IMR-90 (cell line): ENCODE measurements at regions not wholly inside any gene's neighbourhood (a gene's known extent, or its start where the extent isn't known, plus 50 kb on each side); places are given as distances from the start of the nearest gene placed in this dataset.

Experiments used
- ATAC-seq: fragments of 200-7000 bp; cut with Tn5 transposase; 2 replicates; pipeline ENCODE4 v1.9.1; 2020; ENCODE audit warnings: low read depth, mild to moderate bottlenecking, moderate library complexity
- BruUV-seq: library from RNA; stranded (reverse); fragments of 400-500 nt; replicated peaks from 2 replicates; lab custom pipeline; 2021; lab: Mats Ljungman, UMichigan
- CTCF ChIA-PET: fragments of 300-600 bp; formaldehyde crosslinking; extraction: SDS; loops from one replicate; lab custom pipeline; 2021; ENCODE audit warnings: antibody characterized with exemption; lab: Yijun Ruan, JAX
- POLR2A ChIA-PET: fragments of 300-600 bp; sonication (Branson Sonifier 250); formaldehyde crosslinking; loops from one replicate; lab custom pipeline; 2022; ENCODE audit warnings: antibody characterized with exemption; ENCODE audit not compliant: unreplicated experiment; lab: Charles Lee
- DNase-seq: peaks from one replicate; pipeline ENCODE4 v3.0.0; 2013
- H2AFZ ChIP-seq: replicated peaks from 2 replicates; pipeline ENCODE3; 2013; ENCODE audit warnings: low read length, mild to moderate bottlenecking; ENCODE audit not compliant: poor library complexity
- H2AK5ac ChIP-seq: 2 replicates; pipeline ENCODE4 v1.6.1; 2013; ENCODE audit warnings: low read depth, low read length, inconsistent platforms
- H2AK9ac ChIP-seq: replicated peaks from 2 replicates; pipeline ENCODE3; 2013; ENCODE audit warnings: mild to moderate bottlenecking, low read depth, low read length, moderate library complexity; ENCODE audit not compliant: poor library complexity
- H2BK120ac ChIP-seq: 2 replicates; pipeline ENCODE4 v1.6.1; 2013; ENCODE audit warnings: low read depth, low read length, inconsistent platforms
- H2BK15ac ChIP-seq: 3 replicates; pipeline ENCODE4 v1.6.1; 2013; ENCODE audit warnings: low read depth, low read length, inconsistent platforms
- H2BK20ac ChIP-seq: 2 replicates; pipeline ENCODE4 v1.6.1; 2013; ENCODE audit warnings: low read depth, mild to moderate bottlenecking, inconsistent platforms, low read length, moderate library complexity
- H2BK5ac ChIP-seq: 2 replicates; pipeline ENCODE4 v1.6.1; 2013; ENCODE audit warnings: mild to moderate bottlenecking, low read depth, low read length, inconsistent platforms; ENCODE audit not compliant: poor library complexity, severe bottlenecking
- H3K14ac ChIP-seq: replicated peaks from 2 replicates; pipeline ENCODE4 v1.6.1; 2013; ENCODE audit warnings: low read depth, low read length, inconsistent platforms
- H3K18ac ChIP-seq: 2 replicates; pipeline ENCODE4 v1.6.1; 2013; ENCODE audit warnings: low read depth, low read length, control low read depth
- H3K23ac ChIP-seq: 2 replicates; pipeline ENCODE4 v1.6.1; 2013; ENCODE audit warnings: low read depth, low read length, inconsistent platforms
- H3K27ac ChIP-seq: 2 replicates; pipeline ENCODE4 v1.5.1; 2013; ENCODE audit warnings: mild to moderate bottlenecking, control low read depth, low read length; ENCODE audit not compliant: insufficient read depth
- H3K27me3 ChIP-seq: 2 replicates; pipeline ENCODE4 v1.6.1; 2013; ENCODE audit warnings: low read length; ENCODE audit not compliant: control insufficient read depth, insufficient read depth
- H3K36me3 ChIP-seq: 2 replicates; pipeline ENCODE4 v1.6.1; 2013; ENCODE audit warnings: low read length, mixed read lengths; ENCODE audit not compliant: control insufficient read depth, insufficient read depth
- H3K4ac ChIP-seq: 2 replicates; pipeline ENCODE4 v1.6.1; 2013; ENCODE audit warnings: low read depth, low read length, inconsistent platforms
- H3K4me1 ChIP-seq: 2 replicates; pipeline ENCODE4 v1.6.1; 2013; ENCODE audit warnings: low read length, mixed read lengths; ENCODE audit not compliant: control insufficient read depth, insufficient read depth
- H3K4me2 ChIP-seq: 2 replicates; pipeline ENCODE4 v1.6.1; 2013; ENCODE audit warnings: low read depth, mild to moderate bottlenecking, control low read depth, low read length, moderate library complexity
- H3K4me3 ChIP-seq: 2 replicates; pipeline ENCODE4 v1.5.1; 2013; ENCODE audit warnings: low read depth, mild to moderate bottlenecking, control low read depth, low read length, moderate library complexity; ENCODE audit not compliant: insufficient read depth
- H3K56ac ChIP-seq: 2 replicates; pipeline ENCODE4 v1.6.1; 2013; ENCODE audit warnings: low read length, inconsistent platforms; ENCODE audit not compliant: insufficient read depth; ENCODE audit errors: extremely low read depth
- H3K79me1 ChIP-seq, 2 experiments: 2 replicates each; pipeline ENCODE4 v1.6.1; 2013; ENCODE audit warnings: low read length in 2 of 2, inconsistent platforms in 1 of 2, low read depth in 1 of 2
- H3K9ac ChIP-seq: 2 replicates; pipeline ENCODE4 v1.6.1; 2013; ENCODE audit warnings: low read depth, low read length, control low read depth
- H3K9me1 ChIP-seq: 2 replicates; pipeline ENCODE4 v1.6.1; 2013; ENCODE audit warnings: low read length, inconsistent platforms; ENCODE audit not compliant: insufficient read depth
- H3K9me3 ChIP-seq: 2 replicates; pipeline ENCODE4 v1.6.1; 2013; ENCODE audit warnings: low read length; ENCODE audit not compliant: control insufficient read depth, insufficient read depth
- H4K20me1 ChIP-seq: 2 replicates; pipeline ENCODE4 v1.6.1; 2013; ENCODE audit warnings: low read length, inconsistent platforms; ENCODE audit not compliant: insufficient read depth
- H4K5ac ChIP-seq: 2 replicates; pipeline ENCODE4 v1.6.1; 2013; ENCODE audit warnings: mild to moderate bottlenecking, low read depth, low read length, control low read depth
- H4K8ac ChIP-seq, 2 experiments: 2 replicates each; pipeline ENCODE4 v1.6.1; 2013; ENCODE audit warnings: low read depth in 2 of 2, low read length in 2 of 2, control low read depth in 1 of 2, inconsistent platforms in 1 of 2
- H4K91ac ChIP-seq: 2 replicates; pipeline ENCODE4 v1.6.1; 2013; ENCODE audit warnings: low read depth, low read length, inconsistent platforms; ENCODE audit not compliant: insufficient read depth
- CEBPB ChIP-seq: IDR thresholded peaks from 2 replicates; pipeline ENCODE4 v1.6.1; 2012; ENCODE audit warnings: low read depth, low read length, improper control_type of control experiment
- MAFK ChIP-seq: IDR thresholded peaks from 2 replicates; pipeline ENCODE4 v1.6.1; 2012; ENCODE audit warnings: low read depth, low read length, improper control_type of control experiment
- MAZ ChIP-seq: IDR thresholded peaks from 2 replicates; pipeline ENCODE4 v1.6.1; 2012; ENCODE audit warnings: low read depth, mild to moderate bottlenecking, low read length, improper control_type of control experiment, moderate library complexity, borderline replicate concordance
- MXI1 ChIP-seq: IDR thresholded peaks from 2 replicates; pipeline ENCODE4 v1.6.1; 2012; ENCODE audit warnings: low read depth, mild to moderate bottlenecking, low read length, moderate library complexity, borderline replicate concordance
- RCOR1 ChIP-seq: IDR thresholded peaks from 2 replicates; pipeline ENCODE4 v1.6.1; 2012; ENCODE audit warnings: mild to moderate bottlenecking, low read length, improper control_type of control experiment; ENCODE audit not compliant: insufficient replicate concordance
- RFX5 ChIP-seq: IDR thresholded peaks from 2 replicates; pipeline ENCODE4 v1.8.0; 2012; ENCODE audit warnings: low read depth, mild to moderate bottlenecking, low read length, moderate library complexity
- WGBS, 2 experiments: methylation state at CpG; one replicate each; pipeline versions ENCODE4 v1.1.5 to v1.1.7; 2013; ENCODE audit warnings: missing lambda C conversion rate in 2 of 2; ENCODE audit not compliant: insufficient read length in 1 of 2; ENCODE audit errors: extremely low coverage in 2 of 2; 5-methylcytosine and 5-hydroxymethylcytosine counted together
- dilution Hi-C: fragments of 300-500 bp; cut with HindIII; formaldehyde crosslinking; loops from one replicate; pipeline ENCODE4 v1.14.3; 2018; ENCODE audit warnings: low sequenced_read_pairs; ENCODE audit not compliant: unreplicated experiment
- in situ Hi-C: fragments of 300-500 bp; cut with MboI; formaldehyde crosslinking; loops from 3 replicates; pipeline ENCODE4 v1.14.3; 2019; ENCODE audit warnings: low sequenced_read_pairs, inconsistent platforms, mixed read lengths
- intact Hi-C: fragments of 100-400 bp; cut with micrococcal nuclease; formaldehyde crosslinking; loops from 2 replicates; pipeline ENCODE4 v1.10.0; 2022

DNA sequence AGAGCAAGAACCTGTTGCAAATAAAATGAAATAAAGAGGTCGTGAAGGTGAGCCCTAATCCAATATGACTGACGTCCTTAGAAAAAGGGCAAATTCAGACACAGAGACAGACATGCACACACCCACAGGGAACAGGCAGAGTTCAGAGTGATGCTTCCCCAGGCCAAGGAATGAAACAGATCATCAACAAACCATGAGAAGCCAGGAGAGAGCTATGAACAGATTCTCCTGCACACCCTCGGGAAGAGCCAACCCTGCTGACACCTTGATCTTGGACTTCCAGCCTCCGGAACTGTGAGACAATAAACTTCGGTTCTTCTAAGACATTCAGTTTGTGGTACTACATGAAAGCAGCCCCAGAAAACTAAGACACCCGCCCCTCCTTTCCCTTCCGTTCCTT, 290.4 kb upstream of the KLF6 start:
- in situ Hi-C loops, result no loop called here
- H3K4me2 ChIP-seq, result no peak overlapping the region
- TF ChIP-seq MAZ (no peak), MAFK (no peak), RCOR1 (no peak), CEBPB (no peak), MXI1 (no peak), RFX5 (no peak)
- no peaks in the 10 kb centered on the region for H3K36me3 ChIP-seq
- H3K14ac ChIP-seq, result 0 out of 2 replicates have a peak overlapping the region, but pooled peaks have one; percentile 3
- no peak for DNase-seq
- no peak overlapping the region; a peak in 1 of 4 replicates for H4K8ac ChIP-seq
- H2BK20ac ChIP-seq, result no peak overlapping the region
- 0 out of 2 replicates have a peak overlapping the region, but pooled peaks have one; percentile 0 for H3K4ac ChIP-seq
- H3K4me3 ChIP-seq, result no peak overlapping the region
- H2BK120ac ChIP-seq, result peak overlapping the region; percentile 17; the same call in 1 of the 2 replicates
- no peak overlapping the region for H3K27ac ChIP-seq
- H2BK5ac ChIP-seq, result no peak overlapping the region
- dilution Hi-C loops, result no loop called here
- no peak overlapping the region; the same call in 1 of the 2 replicates for H4K91ac ChIP-seq
- intact Hi-C loops, result no loop called here
- WGBS, 2 experiments, result 80% methylated on average over 1 of the region's 7 CpGs; no CpG with 5 or more reads in 1 of the 2 experiments
- CTCF ChIA-PET, result no interaction called here
- peak overlapping the region; percentile 1; the same call in 1 of the 2 replicates for H3K23ac ChIP-seq
- H3K9ac ChIP-seq, result no peak overlapping the region
- peaks cover 11% of the 10 kb centered on the region for H3K4me1 ChIP-seq
- no peak overlapping the region for H2AK9ac ChIP-seq
- no peaks in the 10 kb centered on the region for H3K79me1 ChIP-seq
- H3K9me1 ChIP-seq, result peaks cover 3% of the 10 kb centered on the region; the same call in 1 of the 2 replicates
- no peak overlapping the region; the same call in 1 of the 2 replicates for H2AK5ac ChIP-seq
- H3K56ac ChIP-seq, result no peak overlapping the region
- H3K18ac ChIP-seq, result no peak overlapping the region
- no peak overlapping the region for H2BK15ac ChIP-seq
- no peak overlapping the region for H4K5ac ChIP-seq
- ATAC-seq, result no peak
- H3K9me3 ChIP-seq, result no peaks in the 10 kb centered on the region
- no TSS peak for BruUV-seq
- H3K27me3 ChIP-seq, result no peaks in the 10 kb centered on the region
- POLR2A ChIA-PET, result no interaction called here
- H2AFZ ChIP-seq, result no peak overlapping the region
- no peaks in the 10 kb centered on the region for H4K20me1 ChIP-seq
